IgD-negative memory B cell (primary cell): ENCODE measurements at regions not wholly inside any gene's neighbourhood (a gene's known extent, or its start where the extent isn't known, plus 50 kb on each side); places are given as distances from the start of the nearest gene placed in this dataset.
"Not testable (repeated sequence)": the region's sequence is repeated elsewhere in the genome, so short reads cannot be mapped to it uniquely, and the experiment has no call there.

Experiments used
- H3K27ac Mint-ChIP-seq, 3 donors: one replicate each; pipeline ENCODE4 v1.8.0; 2020 to 2022; ENCODE audit warnings: mild to moderate bottlenecking in 3 of 3, mixed read lengths in 3 of 3, moderate library complexity in 1 of 3
- H3K27me3 Mint-ChIP-seq: one replicate; pipeline ENCODE4 v1.8.0; 2021; ENCODE audit warnings: mixed read lengths
- H3K36me3 Mint-ChIP-seq: one replicate; pipeline ENCODE4 v1.8.0; 2020; ENCODE audit warnings: mild to moderate bottlenecking, mixed read lengths
- H3K4me1 Mint-ChIP-seq, 3 donors: one replicate each; pipeline ENCODE4 v1.8.0; 2020 to 2022; ENCODE audit warnings: mixed read lengths in 3 of 3, mild to moderate bottlenecking in 1 of 3
- H3K4me3 Mint-ChIP-seq, 4 donors: one replicate each; pipeline ENCODE4 v1.8.0; 2020 to 2022; ENCODE audit warnings: mild to moderate bottlenecking in 4 of 4, mixed read lengths in 4 of 4, moderate library complexity in 3 of 4
- H3K9me3 Mint-ChIP-seq, 3 donors: one replicate each; pipeline ENCODE4 v1.8.0; 2020 to 2021; ENCODE audit warnings: mixed read lengths in 3 of 3, mild to moderate bottlenecking in 1 of 3

DNA sequence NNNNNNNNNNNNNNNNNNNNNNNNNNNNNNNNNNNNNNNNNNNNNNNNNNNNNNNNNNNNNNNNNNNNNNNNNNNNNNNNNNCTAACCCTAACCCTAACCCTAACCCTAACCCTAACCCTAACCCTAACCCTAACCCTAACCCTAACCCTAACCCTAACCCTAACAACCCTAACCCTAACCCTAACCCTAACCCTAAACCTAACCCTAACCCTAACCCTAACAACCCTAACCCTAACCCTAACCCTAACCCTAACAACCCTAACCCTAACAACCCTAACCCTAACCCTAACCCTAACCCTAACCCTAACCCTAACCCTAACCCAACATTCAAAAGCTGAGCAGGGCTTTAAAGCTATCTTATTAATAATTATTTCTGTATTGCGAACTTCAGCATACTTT lies 182.5 kb upstream of the FAM20C start:
- H3K36me3 Mint-ChIP-seq, H3K4me1 Mint-ChIP-seq, H3K9me3 Mint-ChIP-seq, H3K4me3 Mint-ChIP-seq, H3K27me3 Mint-ChIP-seq, H3K27ac Mint-ChIP-seq: not testable (repeated sequence)

DNA sequence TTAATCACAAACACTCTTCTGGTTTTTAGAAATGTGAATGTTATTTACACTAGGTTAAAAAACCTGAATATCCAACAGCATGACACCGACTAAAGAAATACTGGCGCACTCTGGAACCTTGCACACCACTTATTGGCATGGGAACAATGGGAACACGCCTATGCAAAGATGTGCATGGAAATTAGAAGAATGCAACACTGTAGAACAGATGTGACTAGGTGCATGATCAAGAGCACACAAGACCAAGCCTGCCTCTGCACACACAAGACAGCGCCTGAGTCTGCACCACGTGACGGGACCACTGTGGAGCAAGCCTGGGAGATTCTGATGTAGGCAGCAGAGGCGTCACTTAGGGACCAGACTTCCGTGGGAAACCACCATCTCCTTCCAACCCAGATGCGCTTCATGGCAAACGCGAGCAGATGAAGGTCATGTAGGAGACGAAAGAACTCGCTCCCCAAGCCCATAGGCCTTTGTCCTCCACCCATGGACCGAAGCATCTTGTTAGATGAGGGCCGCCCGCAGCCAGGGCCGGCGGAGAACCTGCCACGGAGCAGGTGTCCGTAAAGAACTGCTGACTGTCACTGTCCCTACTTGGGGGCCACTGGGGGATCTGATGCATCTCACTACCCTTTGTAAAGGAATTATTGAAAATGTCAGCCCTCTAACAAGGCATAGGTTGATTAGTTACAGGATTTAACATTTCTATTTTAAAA lies 159.6 kb upstream of the FAM20C start:
- H3K4me1 Mint-ChIP-seq, H3K9me3 Mint-ChIP-seq, H3K27ac Mint-ChIP-seq, H3K36me3 Mint-ChIP-seq, H3K27me3 Mint-ChIP-seq, H3K4me3 Mint-ChIP-seq: not testable (repeated sequence)

DNA sequence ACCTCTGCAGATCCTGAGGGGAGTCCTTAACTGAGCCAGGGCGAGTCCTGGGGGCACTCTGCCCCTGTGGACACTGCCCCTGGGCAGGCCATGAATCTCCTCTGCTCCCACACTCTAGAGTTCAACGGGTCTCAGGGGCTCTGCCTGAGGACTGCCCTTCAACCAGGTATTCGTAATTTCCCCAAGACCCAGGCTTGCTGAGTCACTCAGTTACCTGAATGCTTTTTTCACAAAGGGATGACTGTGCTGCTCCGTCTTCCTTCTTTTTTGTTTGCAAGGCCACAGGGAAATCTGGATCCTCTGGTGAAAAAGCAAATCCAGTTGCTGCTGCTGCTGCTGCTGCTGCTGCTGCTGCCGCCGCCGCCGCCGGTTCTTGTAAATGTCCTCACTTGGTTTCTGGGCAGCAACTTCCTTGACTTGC lies 157.2 kb upstream of the FAM20C start:
- not testable (repeated sequence) for H3K4me1 Mint-ChIP-seq, H3K4me3 Mint-ChIP-seq, H3K9me3 Mint-ChIP-seq, H3K27ac Mint-ChIP-seq, H3K27me3 Mint-ChIP-seq, H3K36me3 Mint-ChIP-seq

DNA sequence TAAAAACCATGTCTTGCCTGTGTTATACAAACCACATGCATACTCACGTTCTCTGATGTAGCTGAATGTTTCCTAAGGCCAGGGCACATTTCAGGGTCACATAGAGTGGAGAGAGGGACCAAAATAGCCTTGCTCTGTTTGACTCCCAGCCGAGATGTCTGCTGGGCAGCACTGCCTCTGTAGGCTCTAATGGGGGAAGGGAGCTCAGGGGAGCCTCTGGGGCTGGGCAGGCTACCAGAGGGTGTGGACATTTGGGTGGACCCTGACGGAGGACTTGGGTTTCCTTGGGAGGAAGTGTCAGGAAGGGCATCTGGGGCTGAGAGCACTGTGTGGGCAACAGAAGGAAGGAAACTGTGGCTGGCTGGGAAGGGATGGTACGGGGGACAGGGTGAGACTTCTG lies 155.8 kb upstream of the FAM20C start:
- H3K4me3 Mint-ChIP-seq, H3K36me3 Mint-ChIP-seq, H3K9me3 Mint-ChIP-seq, H3K4me1 Mint-ChIP-seq, H3K27me3 Mint-ChIP-seq, H3K27ac Mint-ChIP-seq: not testable (repeated sequence)

DNA sequence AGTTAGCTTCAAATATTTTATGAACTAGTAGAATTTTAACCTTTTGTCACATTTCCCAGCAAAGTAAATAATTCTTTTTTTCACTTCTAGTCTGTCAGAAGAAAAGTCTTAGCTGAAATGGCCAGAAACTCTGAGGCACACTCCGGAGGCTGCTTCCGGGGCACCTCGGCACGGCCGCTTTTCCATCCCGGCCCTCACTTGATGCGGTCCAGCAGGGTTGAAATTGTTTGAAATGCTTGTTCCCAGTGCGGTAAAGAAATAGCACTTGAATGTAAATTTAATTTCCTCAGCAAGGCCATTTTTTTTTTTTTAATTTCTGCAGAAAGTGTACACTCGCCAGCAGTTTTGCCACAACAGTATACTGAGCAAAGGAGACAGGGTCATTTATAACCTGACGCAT lies 154.7 kb upstream of the FAM20C start:
- not testable (repeated sequence) for H3K9me3 Mint-ChIP-seq, H3K4me3 Mint-ChIP-seq, H3K27ac Mint-ChIP-seq, H3K36me3 Mint-ChIP-seq, H3K4me1 Mint-ChIP-seq
- H3K27me3 Mint-ChIP-seq = peaks cover 12% of the 10 kb centered on the region

DNA sequence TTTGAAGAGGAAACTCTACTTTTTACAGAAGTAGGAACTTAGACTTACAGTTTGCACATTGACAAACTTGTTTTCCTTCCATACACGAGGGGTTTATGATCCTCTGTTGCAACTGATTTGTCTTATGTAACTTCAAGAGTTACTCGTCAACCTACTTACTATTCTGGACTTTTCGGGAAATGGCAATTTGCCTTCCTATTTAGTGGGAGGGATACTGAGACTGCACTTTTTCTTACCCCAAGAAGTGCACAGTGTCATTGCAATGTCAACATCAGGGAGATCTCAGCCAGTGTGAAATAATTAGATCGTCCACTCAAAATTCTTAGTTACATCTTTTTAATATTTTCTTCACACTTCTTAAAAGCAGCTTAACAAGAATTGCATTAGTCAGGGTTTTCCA lies 153.9 kb upstream of the FAM20C start:
- H3K9me3 Mint-ChIP-seq, H3K4me3 Mint-ChIP-seq, H3K27ac Mint-ChIP-seq, H3K36me3 Mint-ChIP-seq, H3K4me1 Mint-ChIP-seq: not testable (repeated sequence)
- H3K27me3 Mint-ChIP-seq = peaks cover 14% of the 10 kb centered on the region

DNA sequence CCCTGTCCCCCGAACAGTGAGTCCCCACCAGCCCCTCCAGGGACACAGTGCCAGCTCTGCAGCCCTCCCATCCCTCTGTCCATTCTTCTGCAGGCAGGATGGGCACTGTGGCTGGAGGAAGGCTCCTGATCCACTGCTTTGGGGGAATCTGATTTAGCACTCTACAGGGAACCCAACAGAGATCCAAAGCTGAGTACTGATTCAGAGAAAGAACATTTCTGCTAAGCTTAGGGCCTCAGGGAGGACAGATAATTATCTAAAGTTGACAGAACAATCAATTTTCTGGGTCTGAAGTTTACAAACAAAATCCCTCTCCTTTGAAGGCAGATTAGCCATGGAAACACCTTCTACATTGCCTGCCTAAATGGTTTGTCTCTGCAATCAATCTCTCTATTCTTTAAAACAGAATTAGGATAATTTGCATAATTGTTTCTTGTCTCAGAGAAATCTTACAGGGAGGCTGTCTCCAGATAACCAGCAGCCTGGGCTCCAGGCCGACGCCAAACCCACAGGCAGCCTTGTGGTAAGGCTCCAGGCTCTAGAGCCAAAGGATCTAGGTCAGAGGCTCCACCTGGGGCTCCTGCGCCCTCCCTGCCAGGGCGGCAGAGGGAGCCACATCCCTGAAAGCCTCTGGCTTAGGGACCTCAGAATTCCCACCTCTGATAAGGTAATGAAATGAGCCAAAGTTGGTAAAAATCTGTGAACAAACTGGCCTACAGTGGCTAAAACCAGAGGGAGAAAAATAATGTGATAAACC lies 152.2 kb upstream of the FAM20C start:
- H3K27ac Mint-ChIP-seq, H3K4me3 Mint-ChIP-seq, H3K9me3 Mint-ChIP-seq, H3K4me1 Mint-ChIP-seq, H3K36me3 Mint-ChIP-seq: not testable (repeated sequence)
- H3K27me3 Mint-ChIP-seq = peaks cover 20% of the 10 kb centered on the region

DNA sequence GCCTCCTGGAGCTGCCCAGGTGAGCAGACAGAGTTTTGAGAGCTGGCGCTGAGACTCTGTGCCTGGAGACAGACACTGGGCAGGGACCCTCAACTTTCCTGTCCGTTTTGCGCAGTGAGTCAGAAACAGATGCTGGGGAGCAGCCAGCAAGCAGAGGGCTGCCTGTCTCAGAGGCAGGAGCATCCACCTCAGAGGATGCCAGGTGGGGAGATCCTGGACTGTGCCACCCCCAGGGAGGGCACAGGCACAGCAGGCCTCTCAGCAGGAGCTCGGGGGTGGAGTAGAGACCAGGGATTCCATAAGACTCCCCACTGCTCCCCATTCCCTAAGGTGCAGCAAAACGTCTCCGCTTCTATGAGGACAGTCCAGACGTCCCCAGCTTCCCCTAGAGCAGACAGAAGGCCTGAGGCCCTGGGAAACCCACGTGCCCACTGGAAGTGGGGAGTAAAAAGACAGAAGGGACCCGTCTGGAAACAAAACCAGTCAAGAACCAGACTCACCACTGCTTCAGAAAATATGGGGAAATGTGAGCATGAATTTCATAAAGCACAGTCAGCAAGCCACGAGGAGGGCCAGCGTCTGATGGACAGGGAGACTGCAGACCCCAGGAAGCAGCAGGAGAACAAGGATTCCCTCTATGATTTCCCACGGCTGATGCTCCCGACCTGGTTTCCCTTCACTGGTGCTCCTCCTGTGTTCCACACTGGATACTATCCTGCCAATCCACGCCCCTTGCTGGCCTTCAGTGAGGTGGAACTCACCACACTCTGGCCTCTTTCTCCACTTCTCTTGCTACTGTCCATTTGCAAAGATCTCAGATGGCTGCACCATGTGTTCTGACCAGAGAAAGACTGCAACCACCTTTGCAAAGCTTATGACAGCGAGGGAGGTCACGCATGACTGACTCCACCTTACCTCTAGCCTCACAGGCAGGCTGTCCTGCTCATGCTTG lies 151.3 kb upstream of the FAM20C start:
- H3K4me3 Mint-ChIP-seq = no peak overlapping the region
- peaks cover 20% of the 10 kb centered on the region for H3K27me3 Mint-ChIP-seq
- H3K4me1 Mint-ChIP-seq = peaks cover 0 to 1% (median 0%) of the 10 kb centered on the region in 3 donors
- no peaks in the 10 kb centered on the region for H3K36me3 Mint-ChIP-seq
- peak overlapping the region in 1 of 3 donors; percentile 36 for H3K27ac Mint-ChIP-seq
- no peaks in the 10 kb centered on the region for H3K9me3 Mint-ChIP-seq

DNA sequence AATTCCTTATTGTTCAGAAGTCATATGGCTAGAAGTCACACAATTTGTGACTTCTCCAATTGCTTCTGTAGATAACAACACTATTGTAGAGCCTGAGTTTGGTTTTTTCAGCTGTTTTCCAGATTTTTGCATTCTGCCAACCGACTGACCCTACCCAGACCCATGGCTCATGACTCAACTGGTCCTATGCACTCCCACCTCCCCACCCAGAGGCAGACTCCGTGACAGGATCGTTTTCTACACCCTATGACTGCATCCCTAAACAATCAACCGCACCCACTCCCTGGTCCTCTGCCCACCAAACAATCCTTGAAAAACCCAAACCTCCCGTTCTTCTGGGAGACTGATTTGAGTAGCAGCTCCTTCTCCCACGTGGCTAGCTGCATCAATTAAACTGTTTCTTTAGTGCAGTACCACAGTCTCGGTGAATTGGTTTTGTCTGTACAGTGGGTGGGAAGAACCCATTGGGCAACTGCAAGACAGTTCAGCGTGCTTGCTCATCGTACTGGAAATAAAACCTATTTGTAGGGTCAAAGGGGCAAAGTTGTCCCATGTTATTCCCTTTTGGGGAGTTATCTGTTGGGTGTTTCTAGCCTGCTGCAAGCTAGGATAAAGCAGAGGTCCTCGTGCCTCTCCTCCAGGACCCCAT lies 150.3 kb upstream of the FAM20C start:
- Mint-ChIP-seq H3K4me1 (peaks cover 0 to 1% (median 0%) of the 10 kb centered on the region in 3 donors), H3K27me3 (peaks cover 24% of the 10 kb centered on the region), H3K4me3 (peak overlapping the region in 1 of 4 donors; percentile 54), H3K9me3 (no peaks in the 10 kb centered on the region), H3K27ac (no peak overlapping the region), H3K36me3 (no peaks in the 10 kb centered on the region)

DNA sequence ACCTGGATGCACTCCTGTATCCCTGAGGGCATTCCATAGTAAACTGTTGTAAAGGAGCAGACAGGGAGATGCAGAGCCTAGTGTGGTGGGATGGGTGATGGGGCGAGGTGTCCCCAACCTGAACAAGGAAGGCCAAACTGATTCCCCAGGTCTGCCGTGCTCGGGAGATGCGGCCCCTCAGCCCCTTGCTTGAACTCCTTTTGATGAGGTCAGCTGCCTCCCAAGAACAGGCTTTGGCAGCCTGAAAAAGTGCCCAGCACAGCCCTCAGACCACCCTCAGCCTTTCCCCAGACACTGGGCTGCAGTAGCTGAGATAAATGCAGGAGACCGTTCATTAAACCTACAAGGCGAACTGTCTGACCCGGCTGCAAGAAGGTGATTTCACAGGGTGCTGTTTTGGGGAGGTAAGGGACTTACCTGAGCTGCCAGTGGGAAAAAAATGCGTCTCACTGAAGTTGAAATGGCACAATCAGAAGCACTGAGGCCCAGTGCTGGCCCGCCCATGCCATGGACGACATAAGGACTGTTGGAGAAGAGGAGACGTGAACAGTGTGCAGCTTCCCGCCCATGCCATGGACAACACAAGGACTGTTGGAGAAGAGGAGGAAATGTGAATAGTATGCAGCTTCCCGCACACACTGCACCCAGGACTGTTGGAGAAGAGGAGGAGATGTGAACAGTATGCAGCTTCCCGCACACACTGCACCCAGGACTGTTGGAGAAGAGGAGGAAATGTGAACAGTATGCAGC lies 148.4 kb upstream of the FAM20C start:
- Mint-ChIP-seq H3K9me3 (no peaks in the 10 kb centered on the region), H3K4me3 (no peak overlapping the region), H3K27ac (no peak overlapping the region), H3K27me3 (peaks cover 24% of the 10 kb centered on the region), H3K36me3 (no peaks in the 10 kb centered on the region), H3K4me1 (peaks cover 0 to 1% (median 0%) of the 10 kb centered on the region in 3 donors)

DNA sequence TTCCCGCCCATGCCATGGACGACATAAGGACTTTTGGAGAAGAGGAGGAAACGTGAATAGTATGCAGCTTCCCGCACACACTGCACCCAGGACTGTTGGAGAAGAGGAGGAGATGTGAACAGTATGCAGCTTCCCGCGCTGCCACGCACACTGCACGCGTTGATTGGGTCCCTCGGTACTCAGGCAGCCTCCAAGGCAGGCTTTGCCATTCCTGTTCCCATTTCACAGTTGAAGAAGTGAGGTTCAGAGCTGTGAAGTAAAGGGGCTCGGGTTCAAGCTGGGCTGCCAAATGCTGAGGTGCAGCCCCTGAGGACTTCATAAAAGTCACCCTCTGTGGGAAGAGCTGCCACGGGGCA lies 147.9 kb upstream of the FAM20C start:
- no peaks in the 10 kb centered on the region for H3K9me3 Mint-ChIP-seq
- H3K4me3 Mint-ChIP-seq = no peak overlapping the region
- no peak overlapping the region for H3K27ac Mint-ChIP-seq
- H3K27me3 Mint-ChIP-seq = peaks cover 24% of the 10 kb centered on the region
- no peaks in the 10 kb centered on the region for H3K36me3 Mint-ChIP-seq
- H3K4me1 Mint-ChIP-seq = peaks cover 0 to 1% (median 0%) of the 10 kb centered on the region in 3 donors

DNA sequence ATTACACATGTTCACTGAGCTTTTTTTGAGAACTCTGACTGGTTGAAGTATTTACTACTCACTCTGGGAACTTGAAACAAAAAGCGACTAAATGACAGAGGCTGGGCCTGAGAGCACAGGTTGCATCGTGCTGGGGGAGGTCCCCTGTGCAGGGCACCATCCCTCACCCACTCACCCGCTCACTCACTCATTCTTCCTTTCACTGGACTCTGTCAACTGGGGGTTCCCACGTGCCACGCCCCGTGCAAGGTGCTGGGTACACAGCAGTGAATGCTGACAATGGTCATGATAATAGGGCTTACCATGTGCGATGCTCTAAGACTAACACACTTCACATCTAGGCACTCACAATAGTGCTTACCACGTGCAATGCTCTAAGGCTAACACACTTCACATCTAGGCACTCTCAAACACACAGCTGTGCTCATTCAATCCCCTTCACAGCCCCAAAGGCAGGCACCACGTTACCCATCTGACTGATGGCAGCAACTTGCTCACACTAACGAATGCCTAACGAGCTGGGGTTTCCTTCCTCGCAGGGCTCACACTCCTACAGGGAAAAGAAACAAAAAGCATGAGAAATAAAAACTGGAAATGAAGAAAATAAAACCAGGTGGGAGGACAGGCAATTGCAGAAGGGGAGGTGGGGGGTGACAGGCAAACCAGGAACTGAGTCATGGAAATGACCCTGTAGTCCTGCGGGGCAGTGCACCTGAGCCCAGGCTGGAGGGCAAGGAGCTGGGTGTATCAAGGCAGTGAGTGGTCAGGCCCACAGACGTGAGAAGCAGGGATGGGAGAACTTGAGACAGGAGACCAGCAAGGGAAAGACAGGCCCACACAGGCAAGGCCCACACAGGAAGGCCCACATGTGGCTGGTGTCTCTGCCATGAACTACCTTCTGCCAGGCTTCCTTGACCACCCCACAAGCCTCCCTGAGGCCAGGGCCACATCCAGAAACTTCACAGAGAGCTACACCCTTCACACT lies 147.0 kb upstream of the FAM20C start:
- H3K9me3 Mint-ChIP-seq = no peaks in the 10 kb centered on the region
- H3K4me1 Mint-ChIP-seq = peaks cover 0 to 1% (median 0%) of the 10 kb centered on the region in 3 donors
- H3K27me3 Mint-ChIP-seq = peaks cover 24% of the 10 kb centered on the region
- H3K4me3 Mint-ChIP-seq = no peak overlapping the region
- H3K27ac Mint-ChIP-seq = no peak overlapping the region
- no peaks in the 10 kb centered on the region for H3K36me3 Mint-ChIP-seq

DNA sequence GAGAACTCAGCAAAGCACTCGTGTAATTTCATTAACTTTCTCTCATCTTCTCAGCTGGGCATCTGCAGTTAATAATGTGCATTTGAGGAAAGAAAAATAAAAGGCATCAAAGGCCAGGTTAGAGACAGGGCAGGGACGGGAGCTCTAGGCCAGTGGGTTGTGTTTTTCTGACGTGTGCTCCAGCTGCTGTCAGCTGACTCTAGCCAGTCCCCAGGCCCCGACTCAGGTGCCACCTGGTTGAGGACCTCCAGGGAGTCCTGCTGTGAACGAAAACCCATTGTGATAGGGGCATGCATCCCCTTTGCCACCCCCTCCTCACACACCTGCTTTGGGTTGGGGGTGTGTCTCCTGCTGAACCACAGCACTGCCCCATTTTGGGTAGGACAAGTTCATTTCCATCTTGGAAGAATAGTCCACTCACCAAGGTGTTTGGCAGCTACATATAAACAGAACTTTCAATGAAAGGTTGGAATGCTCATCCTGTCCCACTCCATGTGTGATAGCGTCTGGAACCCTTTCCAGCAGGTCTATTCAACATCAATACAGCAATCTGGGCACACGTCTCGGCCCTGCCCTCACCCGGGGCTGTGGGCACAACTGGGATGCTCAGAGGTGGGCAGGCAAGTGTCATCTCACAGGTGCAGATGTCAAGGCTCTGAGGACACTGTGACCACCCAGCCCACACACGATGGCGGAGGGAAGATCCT lies 146.1 kb upstream of the FAM20C start:
- peaks cover 0 to 2% (median 0%) of the 10 kb centered on the region in 3 donors for H3K9me3 Mint-ChIP-seq
- H3K36me3 Mint-ChIP-seq = no peaks in the 10 kb centered on the region
- H3K4me3 Mint-ChIP-seq = no peak overlapping the region
- peaks cover 26% of the 10 kb centered on the region for H3K27me3 Mint-ChIP-seq
- H3K27ac Mint-ChIP-seq = no peak overlapping the region
- peaks cover 0 to 1% (median 0%) of the 10 kb centered on the region in 3 donors for H3K4me1 Mint-ChIP-seq
